T-helper 17 cell (primary cell): ENCODE measurements at regions not wholly inside any gene's neighbourhood (a gene's known extent, or its start where the extent isn't known, plus 50 kb on each side); places are given as distances from the start of the nearest gene placed in this dataset.
"Not testable (repeated sequence)": the region's sequence is repeated elsewhere in the genome, so short reads cannot be mapped to it uniquely, and the experiment has no call there.

Source experiments
- ATAC-seq: fragments of 150-1000 bp; cut with Tn5 transposase; 2 replicates; pipeline ENCODE4 v1.10.0; 2021; ENCODE audit warnings: mild to moderate bottlenecking, moderate library complexity
- DNase-seq, 3 donors: peaks; one replicate each; pipeline versions ENCODE4 v3.0.0 to v3.0.0-alpha.2; 2020 to 2021
- H3K9me3 ChIP-seq: one replicate; pipeline ENCODE4 v1.7.0; 2013; ENCODE audit warnings: low read length, mild to moderate bottlenecking; ENCODE audit not compliant: control insufficient read depth, poor library complexity, severe bottlenecking
- H3K27ac Mint-ChIP-seq: one replicate; pipeline ENCODE4 v1.8.0; 2022; ENCODE audit warnings: mild to moderate bottlenecking, moderate library complexity, mixed read lengths
- H3K27me3 Mint-ChIP-seq: one replicate; pipeline ENCODE4 v1.8.0; 2022; ENCODE audit warnings: mixed read lengths
- H3K36me3 Mint-ChIP-seq: one replicate; pipeline ENCODE4 v1.8.0; 2022; ENCODE audit warnings: low read depth, mixed read lengths
- H3K4me1 Mint-ChIP-seq: one replicate; pipeline ENCODE4 v1.8.0; 2022; ENCODE audit warnings: mild to moderate bottlenecking, mixed read lengths
- H3K4me3 Mint-ChIP-seq: one replicate; pipeline ENCODE4 v1.8.0; 2022; ENCODE audit warnings: mild to moderate bottlenecking, moderate library complexity, mixed read lengths

- H3K27ac Mint-ChIP-seq, DNase-seq, H3K4me3 Mint-ChIP-seq, H3K36me3 Mint-ChIP-seq, H3K9me3 ChIP-seq, H3K4me1 Mint-ChIP-seq, ATAC-seq: not testable (repeated sequence)
- H3K27me3 Mint-ChIP-seq = peaks cover 19% of the 10 kb centered on the region
These were observed 82.7 kb downstream of the TFRC start for GRCh38 chr3:195999176-195999575.

GRCh38 chr3:195996314-195996713, 85.6 kb downstream of the TFRC start:
- H3K4me3 Mint-ChIP-seq, H3K36me3 Mint-ChIP-seq, H3K4me1 Mint-ChIP-seq, H3K27ac Mint-ChIP-seq, H3K9me3 ChIP-seq, ATAC-seq, DNase-seq: not testable (repeated sequence)
- peaks cover 19% of the 10 kb centered on the region for H3K27me3 Mint-ChIP-seq

DNA sequence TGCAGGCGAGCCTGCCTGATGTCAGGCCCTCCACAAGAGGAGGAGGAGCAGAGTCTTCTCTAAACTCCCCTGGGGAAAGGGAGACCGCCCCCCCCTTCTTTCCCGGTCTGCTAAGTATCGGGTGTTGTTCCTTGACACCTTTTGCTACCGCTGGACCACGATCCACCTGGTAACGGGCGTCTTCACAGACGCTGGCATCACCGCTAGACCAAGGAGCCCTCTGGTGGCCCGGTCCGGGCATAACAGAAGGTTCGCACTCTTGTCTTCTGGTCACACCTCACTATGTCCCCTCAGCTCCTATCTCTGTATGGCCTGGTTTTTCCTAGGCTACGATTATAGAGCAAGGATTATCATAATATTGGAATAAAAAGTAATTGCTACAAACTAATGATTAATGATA, 86.0 kb upstream of the TNK2 start:
- H3K27ac Mint-ChIP-seq, ATAC-seq, H3K27me3 Mint-ChIP-seq, H3K4me1 Mint-ChIP-seq, H3K36me3 Mint-ChIP-seq, H3K9me3 ChIP-seq, H3K4me3 Mint-ChIP-seq: not testable (repeated sequence)
- peak in 1 of 3 donors; percentile 60 for DNase-seq

GRCh38 chr3:195993671-195994070, 85.3 kb upstream of the TNK2 start:
- not testable (repeated sequence) for DNase-seq, H3K4me3 Mint-ChIP-seq, H3K27me3 Mint-ChIP-seq, ATAC-seq, H3K27ac Mint-ChIP-seq, H3K36me3 Mint-ChIP-seq, H3K4me1 Mint-ChIP-seq, H3K9me3 ChIP-seq

DNA sequence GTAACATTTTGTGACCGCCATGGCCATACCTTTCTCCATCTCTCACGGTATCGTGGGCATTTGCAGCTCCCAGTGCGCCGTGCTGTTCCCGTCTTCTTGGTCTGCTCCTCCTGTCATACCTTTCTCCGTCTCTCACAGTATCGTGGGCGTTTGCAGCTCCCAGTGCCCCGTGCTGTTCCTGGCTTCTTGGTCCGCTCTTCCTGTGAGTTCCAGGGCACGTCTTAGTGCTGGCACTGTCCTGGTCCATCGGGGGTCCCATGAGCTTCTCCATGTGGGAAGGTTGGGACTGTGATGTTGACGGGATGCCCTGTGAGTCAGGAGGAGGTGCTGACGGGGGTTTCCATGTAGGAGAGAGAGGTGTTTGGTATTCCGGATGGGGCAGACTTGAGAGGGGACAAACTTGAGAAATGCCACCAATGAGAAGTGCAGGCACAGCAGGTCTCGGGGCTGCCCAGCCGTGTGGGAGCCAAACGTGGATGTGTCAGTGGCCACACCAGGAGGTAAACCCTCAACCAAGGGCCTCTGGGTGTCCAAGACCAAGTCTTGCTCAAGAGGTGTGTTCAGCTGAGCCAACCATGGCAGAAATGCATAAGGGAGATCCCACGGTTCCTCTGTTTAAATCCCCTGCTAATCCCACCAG, 84.7 kb upstream of the TNK2 start:
- peak overlapping the region; percentile 64 for H3K4me3 Mint-ChIP-seq
- not testable (repeated sequence) for H3K9me3 ChIP-seq, DNase-seq, H3K36me3 Mint-ChIP-seq, H3K4me1 Mint-ChIP-seq, H3K27ac Mint-ChIP-seq, ATAC-seq, H3K27me3 Mint-ChIP-seq

- H3K4me3 Mint-ChIP-seq = peak overlapping the region; percentile 31
- not testable (repeated sequence) for DNase-seq
These were observed 83.6 kb upstream of the TNK2 start for GRCh38 chr3:195991986-195992385.

GRCh38 chr3:195991243-195991642, 82.9 kb upstream of the TNK2 start:
- not testable (repeated sequence) for DNase-seq, H3K27me3 Mint-ChIP-seq, ATAC-seq, H3K9me3 ChIP-seq, H3K4me1 Mint-ChIP-seq, H3K36me3 Mint-ChIP-seq
- H3K4me3 Mint-ChIP-seq = peak overlapping the region; percentile 88
- peak overlapping the region; percentile 76 for H3K27ac Mint-ChIP-seq

More at GRCh38 chr3:195991986-195992385, 83.6 kb upstream of the TNK2 start:
- not testable (repeated sequence) for ATAC-seq, H3K27me3 Mint-ChIP-seq, H3K4me1 Mint-ChIP-seq, H3K27ac Mint-ChIP-seq, H3K36me3 Mint-ChIP-seq, H3K9me3 ChIP-seq

DNA sequence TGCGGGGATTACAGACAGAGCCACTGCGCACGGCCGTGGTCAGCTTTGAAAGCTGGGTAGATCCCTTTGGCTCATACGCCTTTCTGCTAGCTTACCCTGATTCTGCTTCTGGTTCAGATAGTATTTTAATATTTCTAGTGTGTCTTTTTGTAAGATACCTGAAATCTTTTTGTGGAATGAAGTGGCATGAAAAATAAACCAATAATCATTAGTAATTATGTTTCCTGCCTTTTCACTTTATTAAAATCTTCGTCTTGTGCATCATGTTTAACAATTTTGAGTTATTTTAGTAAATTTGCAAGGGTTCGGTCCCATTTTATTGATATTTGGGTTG, 82.5 kb upstream of the TNK2 start:
- not testable (repeated sequence) for H3K36me3 Mint-ChIP-seq, DNase-seq, H3K27me3 Mint-ChIP-seq, ATAC-seq, H3K4me1 Mint-ChIP-seq, H3K9me3 ChIP-seq
- Mint-ChIP-seq H3K4me3 (peak overlapping the region; percentile 88), H3K27ac (peak overlapping the region; percentile 76)

GRCh38 chr3:195989921-195990840, 81.8 kb upstream of the TNK2 start:
- H3K27me3 Mint-ChIP-seq, H3K4me1 Mint-ChIP-seq, H3K9me3 ChIP-seq, H3K36me3 Mint-ChIP-seq: not testable (repeated sequence)
- ATAC-seq (peak; percentile 94), DNase-seq (peak; percentile 83 to 96 (median 91))
- H3K4me3 Mint-ChIP-seq = peak overlapping the region; percentile 88
- peak overlapping the region; percentile 76 for H3K27ac Mint-ChIP-seq

GRCh38 chr3:195989197-195989920, 81.0 kb upstream of the TNK2 start:
- H3K27ac Mint-ChIP-seq, H3K27me3 Mint-ChIP-seq, H3K4me1 Mint-ChIP-seq, H3K36me3 Mint-ChIP-seq, H3K9me3 ChIP-seq, DNase-seq: not testable (repeated sequence)
- ATAC-seq = peak; percentile 52
- peak overlapping the region; percentile 41 for H3K4me3 Mint-ChIP-seq

DNA sequence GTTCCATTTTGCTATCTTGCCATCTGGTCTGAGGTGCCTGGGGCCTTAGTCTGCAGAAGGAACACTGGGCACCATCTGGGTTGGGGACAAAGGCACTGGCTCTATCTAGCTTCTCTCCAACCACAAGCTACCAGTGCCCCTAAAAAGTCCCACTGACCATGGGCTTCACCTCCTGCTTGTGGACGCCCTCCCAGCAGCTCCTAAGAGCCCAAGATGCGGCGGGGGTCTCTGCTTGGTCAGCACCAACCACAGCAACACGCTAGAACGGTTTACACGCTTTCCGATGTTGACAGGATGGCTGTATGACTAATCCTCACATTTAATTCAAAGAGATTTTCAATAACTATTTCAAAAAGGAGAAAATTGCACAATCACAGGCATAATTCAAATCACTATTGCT, 80.4 kb upstream of the TNK2 start:
- peak overlapping the region; percentile 41 for H3K4me3 Mint-ChIP-seq
- DNase-seq, H3K36me3 Mint-ChIP-seq, H3K27me3 Mint-ChIP-seq, ATAC-seq, H3K27ac Mint-ChIP-seq, H3K4me1 Mint-ChIP-seq, H3K9me3 ChIP-seq: not testable (repeated sequence)

GRCh38 chr3:195987001-195987400, 78.7 kb upstream of the TNK2 start:
- H3K27ac Mint-ChIP-seq = not testable (repeated sequence)

GRCh38 chr3:195986576-195986975, 78.2 kb upstream of the TNK2 start:
- not testable (repeated sequence) for DNase-seq, H3K4me3 Mint-ChIP-seq, H3K4me1 Mint-ChIP-seq, H3K27ac Mint-ChIP-seq, ATAC-seq, H3K27me3 Mint-ChIP-seq, H3K36me3 Mint-ChIP-seq, H3K9me3 ChIP-seq

More at GRCh38 chr3:195987001-195987400, 78.7 kb upstream of the TNK2 start:
- H3K4me1 Mint-ChIP-seq, ATAC-seq, DNase-seq, H3K4me3 Mint-ChIP-seq, H3K36me3 Mint-ChIP-seq, H3K27me3 Mint-ChIP-seq, H3K9me3 ChIP-seq: not testable (repeated sequence)
